HepG2 (cell line): ENCODE measurements at regions not wholly inside any gene's neighbourhood (a gene's known extent, or its start where the extent isn't known, plus 50 kb on each side); places are given as distances from the start of the nearest gene placed in this dataset.

Experiments used
- ATAC-seq: fragments of 200-7000 bp; cut with Tn5 transposase; 3 replicates; pipeline ENCODE4 v1.9.1; 2020; ENCODE audit warnings: mild to moderate bottlenecking, moderate library complexity
- BruUV-seq: library from RNA; stranded (reverse); fragments of 400-500 nt; replicated peaks from 2 replicates; lab custom pipeline; 2021; lab: Mats Ljungman, UMichigan
- CTCF ChIA-PET: fragments of 300-600 bp; formaldehyde crosslinking; extraction: SDS; loops from one replicate; lab custom pipeline; 2021; ENCODE audit warnings: low total read pairs, inconsistent platforms, low intra/inter-chr PET ratio; lab: Yijun Ruan, JAX
- POLR2A ChIA-PET: fragments of 350-600 bp; sonication (Branson Sonifier 250); formaldehyde crosslinking; loops from one replicate; lab custom pipeline; 2020; ENCODE audit warnings: antibody characterized with exemption, inconsistent platforms; lab: Yijun Ruan, JAX
- DNase-seq: peaks from one replicate; pipeline ENCODE4 v3.0.0-alpha.2; 2015; ENCODE audit warnings: low spot score
- FAIRE-seq: peaks from 3 replicates; lab custom pipeline; 2011; peaks lifted over from hg19 to GRCh38; lab: Jason Lieb, UNC
- H2AFZ ChIP-seq: one replicate; pipeline ENCODE4 v1.6.1; 2011; ENCODE audit warnings: low read length, inconsistent platforms
- H3K27ac ChIP-seq: fragments of 300-600 bp; 3 replicates; pipeline ENCODE4 v1.8.0; 2011; ENCODE audit warnings: mixed run types, mild to moderate bottlenecking, mixed read lengths, low read length, inconsistent platforms; ENCODE audit not compliant: insufficient read depth; ENCODE audit errors: extremely low read length
- H3K27me3 ChIP-seq, 2 experiments: fragments of 200-600 bp in 1 of 2; 2 replicates in 1 of 2; 3 replicates in 1 of 2; pipeline versions ENCODE4 v1.6.0 to v1.8.0; 2011; ENCODE audit warnings: low read length in 2 of 2, mild to moderate bottlenecking in 2 of 2, moderate library complexity in 2 of 2, inconsistent platforms in 1 of 2; ENCODE audit not compliant: insufficient read depth in 2 of 2, control insufficient read depth in 1 of 2
- H3K36me3 ChIP-seq, 2 experiments: fragments of 200-600 bp in 1 of 2; replicated peaks in 1 of 2; 2 replicates in 1 of 2; 3 replicates in 1 of 2; pipeline versions ENCODE4 v1.5.1 to v1.8.0; 2011; ENCODE audit warnings: low read length in 2 of 2, inconsistent platforms in 1 of 2; ENCODE audit not compliant: insufficient read depth in 2 of 2, control insufficient read depth in 1 of 2
- H3K4me1 ChIP-seq: 2 replicates; pipeline ENCODE4 v1.5.1; 2012; ENCODE audit warnings: low read length, inconsistent platforms; ENCODE audit not compliant: insufficient read depth
- H3K4me2 ChIP-seq: 2 replicates; pipeline ENCODE4 v1.6.0; 2011; ENCODE audit warnings: low read depth, low read length, inconsistent platforms
- H3K4me3 ChIP-seq, 3 experiments: fragments of 200-600 bp in 1 of 3; sonication (generic), shearing (Covaris generic) in 1 of 3; replicated peaks in 1 of 3; 2 replicates each; pipeline ENCODE4 v1.5.1; 2011 to 2016; ENCODE audit warnings: low read length in 3 of 3, inconsistent platforms in 2 of 3, low read depth in 2 of 3, mild to moderate bottlenecking in 2 of 3, control low read depth in 1 of 3, mixed read lengths in 1 of 3; ENCODE audit not compliant: insufficient read depth in 1 of 3
- H3K79me2 ChIP-seq: one replicate; pipeline ENCODE4 v1.6.1; 2011; ENCODE audit warnings: low read length, inconsistent platforms; ENCODE audit not compliant: insufficient read depth
- H3K9ac ChIP-seq: 2 replicates; pipeline ENCODE4 v1.6.0; 2011; ENCODE audit warnings: mild to moderate bottlenecking, low read depth, low read length, inconsistent platforms; ENCODE audit not compliant: insufficient read depth
- H3K9me3 ChIP-seq: 2 replicates; pipeline ENCODE4 v1.5.1; 2012; ENCODE audit warnings: mild to moderate bottlenecking, low read length
- H4K20me1 ChIP-seq: 2 replicates; pipeline ENCODE4 v1.6.0; 2011; ENCODE audit warnings: inconsistent platforms, mild to moderate bottlenecking, low read length, moderate library complexity; ENCODE audit not compliant: insufficient read depth
- ARNT ChIP-seq: fragments of 450-650 bp; IDR thresholded peaks from 2 replicates; pipeline ENCODE4 v1.6.1; 2017
- ELF1 ChIP-seq: sonication (generic); formaldehyde crosslinking; IDR thresholded peaks from 2 replicates; pipeline ENCODE4 v1.4.0; 2020; ENCODE audit warnings: missing genetic modification reagents
- FUBP1 ChIP-seq: sonication (generic); formaldehyde crosslinking; IDR thresholded peaks from 2 replicates; pipeline ENCODE4 v1.5.1; 2020; ENCODE audit warnings: missing genetic modification reagents, mild to moderate bottlenecking, borderline replicate concordance
- GLI4 ChIP-seq: sonication (generic); formaldehyde crosslinking; IDR thresholded peaks from 2 replicates; pipeline ENCODE4 v1.5.1; 2020; ENCODE audit warnings: missing genetic modification reagents, mild to moderate bottlenecking, moderate library complexity, borderline replicate concordance
- IRF2 ChIP-seq: IDR thresholded peaks from 2 replicates; pipeline ENCODE4 v1.6.1; 2018; ENCODE audit warnings: missing genetic modification reagents, missing compliant biosample characterization
- MAF1 ChIP-seq: sonication (generic); formaldehyde crosslinking; IDR thresholded peaks from 2 replicates; pipeline ENCODE4 v1.5.0; 2020; ENCODE audit warnings: missing genetic modification reagents, borderline replicate concordance
- MED13 ChIP-seq: sonication (generic); formaldehyde crosslinking; IDR thresholded peaks from 2 replicates; pipeline ENCODE4 v1.5.0; 2020; ENCODE audit warnings: missing genetic modification reagents
- NFKBIZ ChIP-seq: IDR thresholded peaks from 2 replicates; pipeline ENCODE4 v1.6.1; 2018; ENCODE audit warnings: missing genetic modification reagents, missing compliant biosample characterization
- PHF8 ChIP-seq: sonication (generic); formaldehyde crosslinking; IDR thresholded peaks from 2 replicates; pipeline ENCODE4 v1.5.0; 2020; ENCODE audit warnings: missing genetic modification reagents
- RCOR2 ChIP-seq: IDR thresholded peaks from 2 replicates; pipeline ENCODE4 v1.6.1; 2016; ENCODE audit warnings: missing biosample characterization, missing genetic modification reagents
- RFX1 ChIP-seq: fragments of 450-650 bp; IDR thresholded peaks from 2 replicates; pipeline ENCODE4 v1.6.1; 2017
- RORA ChIP-seq: sonication (generic); formaldehyde crosslinking; IDR thresholded peaks from 2 replicates; pipeline ENCODE4 v1.5.0; 2020; ENCODE audit warnings: mild to moderate bottlenecking, missing genetic modification reagents, moderate library complexity
- ZNF10 ChIP-seq: sonication (generic); formaldehyde crosslinking; IDR thresholded peaks from 2 replicates; pipeline ENCODE4 v1.4.0; 2020; ENCODE audit warnings: mild to moderate bottlenecking, low read depth, missing genetic modification reagents, borderline replicate concordance
- ZNF142 ChIP-seq: sonication (generic); formaldehyde crosslinking; IDR thresholded peaks from 2 replicates; pipeline ENCODE4 v1.4.0; 2020; ENCODE audit warnings: missing genetic modification reagents
- ZNF275 ChIP-seq: sonication (generic); formaldehyde crosslinking; IDR thresholded peaks from 2 replicates; pipeline ENCODE4 v1.8.0; 2022; ENCODE audit warnings: missing genetic modification reagents, mild to moderate bottlenecking, inconsistent platforms, borderline replicate concordance
- ZNF414 ChIP-seq: sonication (generic); formaldehyde crosslinking; IDR thresholded peaks from 2 replicates; pipeline ENCODE4 v1.5.0; 2020; ENCODE audit warnings: missing genetic modification reagents
- ZNF775 ChIP-seq: sonication (generic); formaldehyde crosslinking; IDR thresholded peaks from 2 replicates; pipeline ENCODE4 v1.4.0; 2020; ENCODE audit warnings: missing genetic modification reagents, mild to moderate bottlenecking, moderate library complexity, borderline replicate concordance
- WGBS: methylation state at CpG from one replicate; pipeline ENCODE4 v1.1.6; 2017; ENCODE audit warnings: low lambda C conversion rate; 5-methylcytosine and 5-hydroxymethylcytosine counted together
- in situ Hi-C: cut with HindIII; loops from 2 replicates; pipeline ENCODE4 v1.10.0; 2017; ENCODE audit warnings: low pct_unique_long_range_greater_than_20kb; ENCODE audit not compliant: extremely low pct_ligation_motif_present
- intact Hi-C: fragments of 100-400 bp; cut with micrococcal nuclease; formaldehyde crosslinking; loops from one replicate; pipeline ENCODE4 v1.10.0; 2022; ENCODE audit not compliant: unreplicated experiment

GRCh38 chr15:70220490-70221096 lies 122.9 kb upstream of the TLE3 start:
- peaks cover 6 to 31% of the 10 kb centered on the region in 2 experiments for H3K27me3 ChIP-seq
- no peak for ATAC-seq
- H3K79me2 ChIP-seq = no peaks in the 10 kb centered on the region
- H3K4me2 ChIP-seq = no peak overlapping the region
- ChIA-PET CTCF (no interaction called here), POLR2A (no interaction called here)
- no peaks in the 10 kb centered on the region for H3K9me3 ChIP-seq
- WGBS = 60% methylated on average over 6 of the region's 6 CpGs
- H3K4me3 ChIP-seq = no peak overlapping the region
- no peak overlapping the region for H3K27ac ChIP-seq
- no peaks in the 10 kb centered on the region for H3K4me1 ChIP-seq
- FAIRE-seq = no peak
- no peak overlapping the region for H2AFZ ChIP-seq
- H3K9ac ChIP-seq = no peak overlapping the region
- no TSS peak for BruUV-seq
- no peaks in the 10 kb centered on the region for H4K20me1 ChIP-seq
- no peaks in the 10 kb centered on the region for H3K36me3 ChIP-seq
- intact Hi-C loops = no loop called here
- in situ Hi-C loops = no loop called here
- DNase-seq = no peak
- no peak for TF ChIP-seq MAF1 (CRISPR knock-in tag)
- TF ChIP-seq ZNF775 = no peak
- TF ChIP-seq IRF2 (CRISPR knock-in tag) = no peak
- no peak for TF ChIP-seq ELF1
- TF ChIP-seq ZNF414 = no peak
- no peak for TF ChIP-seq RFX1
- no peak for TF ChIP-seq RCOR2 (CRISPR knock-in tag)
- no peak for TF ChIP-seq MED13 (CRISPR knock-in tag)
- no peak for TF ChIP-seq GLI4
- TF ChIP-seq ZNF10 = no peak
- TF ChIP-seq RORA (CRISPR knock-in tag) = no peak
- no peak for TF ChIP-seq ZNF275 (CRISPR knock-in tag)
- no peak for TF ChIP-seq ARNT
- no peak for TF ChIP-seq ZNF142 (CRISPR knock-in tag)
- TF ChIP-seq FUBP1 (CRISPR knock-in tag) = no peak
- TF ChIP-seq NFKBIZ (CRISPR knock-in tag) = no peak
- TF ChIP-seq PHF8 (CRISPR knock-in tag) = no peak
